GM12878 (cell line): ENCODE measurements at regions not wholly inside any gene's neighbourhood (a gene's known extent, or its start where the extent isn't known, plus 50 kb on each side); places are given as distances from the start of the nearest gene placed in this dataset.

Source experiments
- ATAC-seq: fragments of 200-7000 bp; cut with Tn5 transposase; 3 replicates; pipeline ENCODE4 v1.9.1; 2020; ENCODE audit warnings: mild to moderate bottlenecking, moderate library complexity
- BruUV-seq: library from RNA; stranded (reverse); fragments of 400-500 nt; replicated peaks from 2 replicates; lab custom pipeline; 2021; lab: Mats Ljungman, UMichigan
- CTCF ChIA-PET: fragments of 300-600 bp; sonication (Branson Sonifier 250); formaldehyde crosslinking; extraction: SDS; loops from one replicate; lab custom pipeline; 2021; ENCODE audit warnings: inconsistent platforms; lab: Yijun Ruan, JAX
- POLR2A ChIA-PET: fragments of 350-600 bp; formaldehyde crosslinking; extraction: SDS; loops from one replicate; lab custom pipeline; 2021; ENCODE audit warnings: inconsistent platforms; lab: Charles Lee
- RAD21 ChIA-PET: fragments of 300-600 bp; sonication (Branson Sonifier 250); formaldehyde crosslinking; loops from one replicate; lab custom pipeline; 2023; ENCODE audit warnings: antibody characterized with exemption; ENCODE audit not compliant: unreplicated experiment; lab: Charles Lee
- SMC1A ChIA-PET: fragments of 300-600 bp; sonication (Branson Sonifier 250); formaldehyde crosslinking; loops from one replicate; lab custom pipeline; 2023; ENCODE audit not compliant: unreplicated experiment, uncharacterized antibody; lab: Charles Lee
- DNase-seq: peaks from one replicate; pipeline ENCODE4 v3.0.0-alpha.2; 2011; ENCODE audit warnings: low read depth, low spot score
- FAIRE-seq: peaks from 3 replicates; lab custom pipeline; 2011; peaks lifted over from hg19 to GRCh38; lab: Jason Lieb, UNC
- H2AFZ ChIP-seq: 2 replicates; pipeline ENCODE4 v1.6.0; 2011; ENCODE audit warnings: low read depth, low read length, control low read depth; ENCODE audit not compliant: control insufficient read depth
- H3K27ac ChIP-seq: 2 replicates; pipeline ENCODE4 v1.5.1; 2011; ENCODE audit warnings: control low read depth; ENCODE audit not compliant: control insufficient read depth, insufficient read depth
- H3K27me3 ChIP-seq, 2 experiments: replicated peaks in 1 of 2; 2 replicates each; pipeline versions ENCODE4 v1.6.0 to v1.6.1; 2011; ENCODE audit warnings: low read length in 1 of 2; ENCODE audit not compliant: control insufficient read depth in 2 of 2, insufficient read depth in 2 of 2
- H3K36me3 ChIP-seq, 2 experiments: 2 replicates each; pipeline ENCODE4 v1.5.1; 2011; ENCODE audit warnings: low read length in 1 of 2; ENCODE audit not compliant: control insufficient read depth in 2 of 2, insufficient read depth in 2 of 2
- H3K4me1 ChIP-seq: 2 replicates; pipeline ENCODE4 v1.6.1; 2011; ENCODE audit warnings: mild to moderate bottlenecking, low read length, moderate library complexity, mixed read lengths; ENCODE audit not compliant: control insufficient read depth, insufficient read depth
- H3K4me2 ChIP-seq: 2 replicates; pipeline ENCODE4 v1.6.0; 2011; ENCODE audit warnings: control low read depth; ENCODE audit not compliant: control insufficient read depth, insufficient read depth
- H3K4me3 ChIP-seq: fragments of 200-600 bp; sonication (generic); 2 replicates; pipeline ENCODE4 v1.5.1; 2016
- H3K79me2 ChIP-seq: 2 replicates; pipeline ENCODE4 v1.6.0; 2011; ENCODE audit warnings: low read length; ENCODE audit not compliant: control insufficient read depth, insufficient read depth
- H3K9ac ChIP-seq: 2 replicates; pipeline ENCODE4 v1.8.0; 2011; ENCODE audit warnings: low read length, control low read depth, mixed read lengths; ENCODE audit not compliant: control insufficient read depth, insufficient read depth
- H3K9me3 ChIP-seq: replicated peaks from 3 replicates; pipeline ENCODE4 v1.5.1; 2011; ENCODE audit warnings: mild to moderate bottlenecking, low read length; ENCODE audit not compliant: control insufficient read depth, insufficient read depth
- H4K20me1 ChIP-seq: 2 replicates; pipeline ENCODE4 v1.6.0; 2011; ENCODE audit not compliant: control insufficient read depth, insufficient read depth
- CBFB ChIP-seq: IDR thresholded peaks from 2 replicates; pipeline ENCODE4 v1.6.1; 2016; ENCODE audit warnings: antibody characterized with exemption, low read depth
- E2F4 ChIP-seq: IDR thresholded peaks from 2 replicates; pipeline ENCODE4 v1.6.1; 2012; ENCODE audit warnings: low read depth, low read length, improper control_type of control experiment
- E4F1 ChIP-seq: fragments of 450-650 bp; IDR thresholded peaks from 2 replicates; pipeline ENCODE4 v1.6.1; 2018; ENCODE audit warnings: borderline replicate concordance, mild to moderate bottlenecking; ENCODE audit not compliant: partially characterized antibody
- EGR1 ChIP-seq, 2 experiments: IDR thresholded peaks; 1 replicate in 1 of 2; 2 replicates in 1 of 2; pipeline ENCODE4 v1.6.1; 2011 to 2012; ENCODE audit warnings: low read depth in 2 of 2, low read length in 2 of 2, borderline replicate concordance in 1 of 2, mild to moderate bottlenecking in 1 of 2, moderate library complexity in 1 of 2
- HCFC1 ChIP-seq: fragments of 150-350 bp; IDR thresholded peaks from 2 replicates; pipeline ENCODE4 v1.6.1; 2014; ENCODE audit warnings: low read length
- HDAC2 ChIP-seq: fragments of 200-600 bp; sonication (generic); IDR thresholded peaks from 2 replicates; pipeline ENCODE4 v1.6.1; 2017
- MEF2B ChIP-seq: fragments of 450-650 bp; IDR thresholded peaks from 2 replicates; pipeline ENCODE4 v1.6.1; 2018; ENCODE audit warnings: mild to moderate bottlenecking, moderate library complexity; ENCODE audit not compliant: partially characterized antibody, poor library complexity, severe bottlenecking
- MTA3 ChIP-seq: IDR thresholded peaks from 2 replicates; pipeline ENCODE4 v1.6.1; 2012; ENCODE audit warnings: low read length, inconsistent platforms, borderline replicate concordance
- NFYB ChIP-seq: IDR thresholded peaks from 2 replicates; pipeline ENCODE4 v1.6.1; 2011; ENCODE audit warnings: low read depth, mild to moderate bottlenecking, low read length, improper control_type of control experiment, moderate library complexity; ENCODE audit not compliant: insufficient read depth
- NR2C2 ChIP-seq: IDR thresholded peaks from 2 replicates; pipeline ENCODE4 v1.6.1; 2011; ENCODE audit warnings: borderline replicate concordance, low read depth; ENCODE audit not compliant: control insufficient read depth, insufficient read length
- NRF1 ChIP-seq: conservative IDR thresholded peaks from 2 replicates; pipeline ENCODE4 v1.6.1; 2011; ENCODE audit warnings: mild to moderate bottlenecking, low read depth, low read length, improper control_type of control experiment
- RELA ChIP-seq: fragments of 450-650 bp; IDR thresholded peaks from 2 replicates; pipeline ENCODE4 v1.8.0; 2014; ENCODE audit warnings: borderline replicate concordance; ENCODE audit not compliant: partially characterized antibody
- SMAD1 ChIP-seq: fragments of 450-650 bp; IDR thresholded peaks from 2 replicates; pipeline ENCODE4 v1.6.1; 2018; ENCODE audit warnings: mild to moderate bottlenecking, low read depth; ENCODE audit not compliant: partially characterized antibody
- SREBF2 ChIP-seq: IDR thresholded peaks from 2 replicates; pipeline ENCODE4 v1.6.1; 2012; ENCODE audit warnings: mild to moderate bottlenecking, low read length
- STAT1 ChIP-seq: fragments of 450-650 bp; conservative IDR thresholded peaks from 2 replicates; pipeline ENCODE4 v1.6.1; 2014; ENCODE audit warnings: antibody characterized with exemption, mild to moderate bottlenecking
- YY1 ChIP-seq: IDR thresholded peaks from 2 replicates; pipeline ENCODE4 v1.6.1; 2011; ENCODE audit warnings: low read depth, mild to moderate bottlenecking, low read length
- ZBTB40 ChIP-seq: fragments of 450-650 bp; IDR thresholded peaks from 2 replicates; pipeline ENCODE4 v1.6.1; 2016; ENCODE audit warnings: mild to moderate bottlenecking, moderate library complexity, borderline replicate concordance
- ZNF384 ChIP-seq: IDR thresholded peaks from 2 replicates; pipeline ENCODE4 v1.6.1; 2012; ENCODE audit warnings: low read depth, mild to moderate bottlenecking, low read length, improper control_type of control experiment, borderline replicate concordance
- WGBS: methylation state at CpG from one replicate; pipeline ENCODE4 v1.1.6; 2016; ENCODE audit warnings: low lambda C conversion rate; ENCODE audit not compliant: insufficient replicate concordance, insufficient coverage; ENCODE audit errors: missing lambda C conversion rate; 5-methylcytosine and 5-hydroxymethylcytosine counted together
- in situ Hi-C: fragments of 300-500 bp; cut with MboI; formaldehyde crosslinking; loops from 9 replicates; pipeline ENCODE4 v1.14.3; 2018; ENCODE audit warnings: mixed read lengths
- intact Hi-C: fragments of 100-400 bp; cut with micrococcal nuclease; formaldehyde crosslinking; loops from one replicate; pipeline ENCODE4 v1.14.2; 2022; ENCODE audit not compliant: unreplicated experiment

- TF ChIP-seq NR2C2 (no peak), ZNF384 (no peak), EGR1 (IDR thresholded peaks at IDR 0.05; ENCODE audit: borderline replicate concordance in 1 of 2, low read depth in 2 of 2, low read length in 2 of 2) (no peak)
Measured at GRCh38 chr3:106452096-106452495, 583.3 kb upstream of the CBLB start (continued).

- ChIA-PET RAD21 (no interaction called here), CTCF (interaction anchor here (0.6 kb wide), 1 partner anchor 16 kb away, joined by 3 read pairs; no protein-coding TSS in a partner anchor), POLR2A (no interaction called here), SMC1A (no interaction called here)
- Histone ChIP-seq H3K9ac (no peak overlapping the region), H3K27ac (no peak overlapping the region), H3K4me1 (peaks cover 10% of the 10 kb centered on the region), H3K4me3 (no peak overlapping the region), H3K36me3 (no peaks in the 10 kb centered on the region), H3K4me2 (no peak overlapping the region), H2AFZ (no peak overlapping the region), H3K27me3 (no peaks in the 10 kb centered on the region), H3K79me2 (no peaks in the 10 kb centered on the region), H3K9me3 (no peaks in the 10 kb centered on the region), H4K20me1 (no peaks in the 10 kb centered on the region)
- no peak for DNase-seq
- intact Hi-C loops, result no loop called here
- no TSS peak for BruUV-seq
- FAIRE-seq, result no peak
- ATAC-seq, result no peak
- in situ Hi-C loops, result no loop called here
- TF ChIP-seq CBFB (no peak), YY1 (no peak), HCFC1 (no peak), SREBF2 (no peak), ZBTB40 (no peak), E4F1 (no peak), NFYB (no peak), NRF1 (no peak), SMAD1 (no peak), MTA3 (no peak), E2F4 (no peak), STAT1 (no peak), MEF2B (no peak), RELA (no peak), HDAC2 (no peak)
- 75% methylated on average over 4 of the region's 4 CpGs for WGBS
Measured at GRCh38 chr3:106454497-106454896, 585.7 kb upstream of the CBLB start.
